Lower leg skin (tissue), 4 donors: ENCODE measurements at regions not wholly inside any gene's neighbourhood (a gene's known extent, or its start where the extent isn't known, plus 50 kb on each side); places are given as distances from the start of the nearest gene placed in this dataset.

ENCODE experiments used
- DNase-seq, 2 donors: peaks; one replicate each; pipeline ENCODE4 v3.0.0-alpha.2; 2019; ENCODE audit warnings: low spot score in 2 of 2
- H3K4me3 ChIP-seq: fragments of 200-600 bp; sonication (generic); 2 replicates; pipeline ENCODE4 v1.5.1; 2017; ENCODE audit warnings: mild to moderate bottlenecking, low read depth; ENCODE audit not compliant: poor library complexity, severe bottlenecking
- POLR2A ChIP-seq, 2 donors: fragments of 450-650 bp; IDR thresholded peaks; one replicate each; pipeline ENCODE4 v1.6.1; 2016 to 2017; ENCODE audit warnings: antibody characterized with exemption in 2 of 2, mild to moderate bottlenecking in 1 of 2, moderate library complexity in 1 of 2
- WGBS, 2 donors: methylation state at CpG; one replicate each; pipeline ENCODE4 v1.1.5; 2018; 5-methylcytosine and 5-hydroxymethylcytosine counted together
- intact Hi-C: fragments of 100-400 bp; cut with DNase I; formaldehyde crosslinking; loops from one replicate; pipeline ENCODE4 v1.15.0; 2023; ENCODE audit warnings: low total_unique reads
- TF ChIP-seq, protein P1 (sequence below), 3 donors: fragments of 450-650 bp; IDR thresholded peaks; one replicate each; pipeline ENCODE4 v1.5.1; 2016; ENCODE audit warnings: antibody characterized with exemption in 3 of 3, mild to moderate bottlenecking in 3 of 3, moderate library complexity in 2 of 3

DNA sequence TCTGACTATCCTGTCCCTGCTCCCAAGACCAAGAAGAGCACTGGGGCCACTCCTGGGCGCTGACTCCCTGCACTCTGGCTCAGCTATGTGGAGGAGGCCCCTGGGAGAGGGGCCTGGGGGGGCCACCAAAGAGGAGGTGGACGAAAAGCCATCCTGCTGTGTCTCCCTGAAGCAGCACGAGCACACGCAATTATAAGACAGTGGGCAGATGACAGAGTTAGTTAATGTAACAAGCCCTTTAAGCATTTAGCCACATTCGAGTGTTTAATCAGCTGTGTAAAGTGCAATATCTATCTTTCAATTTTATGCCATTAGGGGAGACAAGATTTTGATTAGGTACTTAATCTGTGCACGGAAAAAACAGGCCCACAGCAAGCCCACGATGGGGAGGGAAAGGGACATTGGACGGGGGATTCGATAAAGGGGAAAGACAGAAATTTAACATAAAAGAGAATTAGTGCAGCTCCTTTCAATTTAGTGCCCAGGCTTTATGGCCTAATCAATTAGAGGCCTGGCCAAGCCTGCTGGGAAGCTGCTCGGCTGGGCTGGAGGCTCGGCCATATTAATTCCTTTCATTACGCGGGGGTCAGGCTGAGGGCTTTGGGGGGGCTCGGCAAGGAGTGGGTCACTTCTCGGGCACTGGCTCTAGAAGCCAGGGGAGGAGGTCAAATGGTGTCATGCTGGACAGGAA, 286.2 kb downstream of the DHX35 start:
- TF ChIP-seq, protein P1, sequence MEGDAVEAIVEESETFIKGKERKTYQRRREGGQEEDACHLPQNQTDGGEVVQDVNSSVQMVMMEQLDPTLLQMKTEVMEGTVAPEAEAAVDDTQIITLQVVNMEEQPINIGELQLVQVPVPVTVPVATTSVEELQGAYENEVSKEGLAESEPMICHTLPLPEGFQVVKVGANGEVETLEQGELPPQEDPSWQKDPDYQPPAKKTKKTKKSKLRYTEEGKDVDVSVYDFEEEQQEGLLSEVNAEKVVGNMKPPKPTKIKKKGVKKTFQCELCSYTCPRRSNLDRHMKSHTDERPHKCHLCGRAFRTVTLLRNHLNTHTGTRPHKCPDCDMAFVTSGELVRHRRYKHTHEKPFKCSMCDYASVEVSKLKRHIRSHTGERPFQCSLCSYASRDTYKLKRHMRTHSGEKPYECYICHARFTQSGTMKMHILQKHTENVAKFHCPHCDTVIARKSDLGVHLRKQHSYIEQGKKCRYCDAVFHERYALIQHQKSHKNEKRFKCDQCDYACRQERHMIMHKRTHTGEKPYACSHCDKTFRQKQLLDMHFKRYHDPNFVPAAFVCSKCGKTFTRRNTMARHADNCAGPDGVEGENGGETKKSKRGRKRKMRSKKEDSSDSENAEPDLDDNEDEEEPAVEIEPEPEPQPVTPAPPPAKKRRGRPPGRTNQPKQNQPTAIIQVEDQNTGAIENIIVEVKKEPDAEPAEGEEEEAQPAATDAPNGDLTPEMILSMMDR (IDR thresholded peaks at IDR 0.05): no peak
- no peak for TF ChIP-seq POLR2A (IDR thresholded peaks at IDR 0.05)
- H3K4me3 ChIP-seq: no peak overlapping the region
- intact Hi-C loops: no loop called here
- 80 to 85% methylated on average over 15 of the region's 15 CpGs for WGBS, 2 donors
- DNase-seq: no peak

DNA sequence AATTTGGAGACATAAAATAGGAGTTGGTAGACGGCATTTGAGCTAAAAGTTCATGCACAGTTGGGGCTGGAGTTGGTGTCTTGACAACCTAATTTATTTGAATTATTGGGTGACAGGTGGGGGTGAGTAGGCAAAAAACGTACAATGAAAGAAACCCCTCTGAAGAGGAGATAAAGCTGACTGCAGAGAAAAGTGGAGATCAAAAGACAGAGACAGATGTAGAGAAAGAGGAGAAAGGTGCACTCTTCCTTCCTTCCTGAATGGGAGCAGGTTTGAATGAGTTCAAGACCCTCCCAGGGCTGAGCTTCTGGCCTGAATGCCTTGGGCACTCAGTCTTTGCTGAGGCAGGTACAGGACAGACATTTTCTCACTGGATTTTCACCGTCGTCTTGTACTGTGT, 284.3 kb downstream of the DHX35 start:
- 82 to 83% methylated on average over 4 of the region's 4 CpGs for WGBS, 2 donors
- no peak for TF ChIP-seq POLR2A (IDR thresholded peaks at IDR 0.05)
- TF ChIP-seq, protein P1 (IDR thresholded peaks at IDR 0.05): no peak
- no peak for DNase-seq

DNA sequence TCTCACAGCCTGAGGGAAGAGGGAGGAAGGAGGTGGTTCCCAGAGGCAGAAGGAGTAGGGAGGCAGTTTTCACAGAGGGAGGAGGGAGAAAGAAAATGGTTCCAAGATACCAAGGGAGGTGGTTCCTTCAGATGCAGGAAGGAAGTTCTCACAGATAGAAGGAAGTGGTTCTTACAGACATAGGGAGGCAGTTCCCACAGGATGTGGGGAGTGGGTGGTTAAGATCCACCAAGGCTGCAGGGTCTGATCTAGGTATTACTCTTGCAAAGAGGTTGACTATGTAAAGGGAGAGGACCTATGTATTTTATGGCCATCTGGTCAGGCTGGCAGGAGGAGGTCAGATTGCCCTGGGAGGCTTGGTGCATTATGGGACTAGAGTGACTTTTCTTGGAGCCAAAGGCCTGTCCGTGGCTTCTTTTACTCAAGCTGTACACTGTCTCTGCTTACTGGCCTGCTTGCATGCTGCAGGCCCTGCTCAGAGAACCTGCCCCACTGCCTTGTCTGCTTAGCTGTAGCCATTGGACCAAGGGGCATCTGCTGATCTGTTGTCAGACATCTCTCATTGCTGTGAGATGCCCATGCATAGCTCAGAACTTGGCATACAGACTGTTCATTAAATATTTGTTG, 283.7 kb downstream of the DHX35 start:
- 71 to 92% methylated on average over 1 of the region's 1 CpG for WGBS, 2 donors
- no peak for TF ChIP-seq POLR2A (IDR thresholded peaks at IDR 0.05)
- TF ChIP-seq, protein P1 (IDR thresholded peaks at IDR 0.05): no peak
- DNase-seq: peak in 1 of 2 donors; percentile 15

More for the DNA sequence above, 284.3 kb downstream of the DHX35 start:
- intact Hi-C loops: no loop called here
- no peak overlapping the region for H3K4me3 ChIP-seq

DNA sequence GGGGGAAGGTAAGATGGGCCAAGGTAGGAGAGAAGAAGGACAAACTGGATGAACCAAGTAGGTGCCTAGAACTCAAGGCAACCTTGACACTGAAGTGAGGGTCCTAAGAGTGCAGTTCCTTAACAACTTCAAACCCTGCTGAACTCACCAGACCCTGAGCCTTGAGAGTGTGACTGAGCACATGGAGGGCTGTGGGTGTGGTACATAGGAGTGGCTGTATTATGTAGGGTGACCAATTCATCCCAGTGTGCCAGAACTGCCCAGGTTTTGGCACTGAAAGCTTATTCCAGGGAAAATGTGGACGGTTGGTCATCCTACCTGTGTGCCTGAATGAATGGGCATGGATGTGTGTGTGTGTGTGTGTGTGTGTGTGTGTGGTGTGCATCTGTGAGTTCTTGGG, 281.8 kb downstream of the DHX35 start:
- DNase-seq: no peak
- no peak overlapping the region for H3K4me3 ChIP-seq
- TF ChIP-seq, protein P1 (IDR thresholded peaks at IDR 0.05): no peak
- no peak for TF ChIP-seq POLR2A (IDR thresholded peaks at IDR 0.05)
- 94 to 100% methylated on average over 1 of the region's 1 CpG for WGBS, 2 donors
- intact Hi-C loops: no loop called here

More for the DNA sequence above, 283.7 kb downstream of the DHX35 start:
- intact Hi-C loops: no loop called here
- H3K4me3 ChIP-seq: no peak overlapping the region

DNA sequence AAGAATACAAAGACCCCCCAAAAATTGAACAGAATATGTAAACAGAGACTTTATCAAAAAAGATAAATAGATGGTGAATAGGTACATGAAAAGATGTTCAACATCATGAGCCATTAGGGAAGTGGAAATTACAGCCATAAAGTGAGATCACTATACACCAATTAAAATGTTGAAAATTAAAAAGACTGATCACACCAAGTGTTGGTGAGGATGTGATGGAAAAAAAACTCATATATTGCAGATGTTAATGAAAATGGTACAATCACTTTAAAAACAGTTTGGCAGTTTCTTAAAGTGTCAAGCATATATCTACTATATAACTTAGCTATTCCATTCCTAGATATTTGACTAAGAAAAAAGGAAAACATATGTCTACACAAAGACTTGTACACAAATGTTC, 280.5 kb downstream of the DHX35 start:
- intact Hi-C loops: no loop called here
- no peak overlapping the region for H3K4me3 ChIP-seq
- DNase-seq: no peak
- no peak for TF ChIP-seq POLR2A (IDR thresholded peaks at IDR 0.05)
- TF ChIP-seq, protein P1 (IDR thresholded peaks at IDR 0.05): no peak
